Suprapubic skin (tissue), 4 donors: ENCODE measurements at regions not wholly inside any gene's neighbourhood (a gene's known extent, or its start where the extent isn't known, plus 50 kb on each side); places are given as distances from the start of the nearest gene placed in this dataset.

Experiments
- EP300 ChIP-seq: sonication (generic); formaldehyde crosslinking; IDR thresholded peaks from one replicate; pipeline ENCODE4 v1.6.1; 2017; ENCODE audit warnings: antibody characterized with exemption
- POLR2A ChIP-seq, 2 donors: fragments of 450-650 bp; IDR thresholded peaks; one replicate each; pipeline ENCODE4 v1.6.1; 2017; ENCODE audit warnings: antibody characterized with exemption in 2 of 2, mild to moderate bottlenecking in 2 of 2, moderate library complexity in 2 of 2
- POLR2AphosphoS5 ChIP-seq, 3 donors: sonication (generic); formaldehyde crosslinking; IDR thresholded peaks; one replicate each; pipeline ENCODE4 v1.6.1; 2017; ENCODE audit warnings: antibody characterized with exemption in 3 of 3
- TF ChIP-seq, protein P1 (sequence below), 2 donors: fragments of 200-600 bp in 1 of 2; fragments of 450-650 bp in 1 of 2; sonication (generic) in 1 of 2; IDR thresholded peaks; one replicate each; pipeline ENCODE4 v1.5.1; 2016 to 2019; ENCODE audit warnings: antibody characterized with exemption in 2 of 2, mild to moderate bottlenecking in 1 of 2, moderate library complexity in 1 of 2

DNA sequence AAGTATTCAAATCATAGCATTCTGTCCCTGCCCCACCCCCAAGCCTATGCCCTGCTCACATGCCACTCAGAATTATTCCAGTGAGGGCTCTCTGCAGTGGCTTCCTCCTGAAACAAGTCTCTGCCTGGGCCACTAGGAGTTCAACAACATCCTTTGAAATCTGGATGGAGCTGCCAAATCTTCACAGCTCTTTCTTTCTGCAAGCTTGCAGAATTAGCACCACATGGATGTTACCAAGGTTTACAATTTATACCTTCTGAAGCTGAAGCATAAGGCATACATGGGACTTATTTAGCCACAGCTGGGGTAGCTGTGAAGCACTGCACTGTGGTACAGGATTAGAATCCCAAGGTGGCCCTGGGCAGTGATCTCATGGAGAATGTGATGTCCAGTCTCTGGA is 577.5 kb downstream of the CD109 start:
- TF ChIP-seq, protein P1, sequence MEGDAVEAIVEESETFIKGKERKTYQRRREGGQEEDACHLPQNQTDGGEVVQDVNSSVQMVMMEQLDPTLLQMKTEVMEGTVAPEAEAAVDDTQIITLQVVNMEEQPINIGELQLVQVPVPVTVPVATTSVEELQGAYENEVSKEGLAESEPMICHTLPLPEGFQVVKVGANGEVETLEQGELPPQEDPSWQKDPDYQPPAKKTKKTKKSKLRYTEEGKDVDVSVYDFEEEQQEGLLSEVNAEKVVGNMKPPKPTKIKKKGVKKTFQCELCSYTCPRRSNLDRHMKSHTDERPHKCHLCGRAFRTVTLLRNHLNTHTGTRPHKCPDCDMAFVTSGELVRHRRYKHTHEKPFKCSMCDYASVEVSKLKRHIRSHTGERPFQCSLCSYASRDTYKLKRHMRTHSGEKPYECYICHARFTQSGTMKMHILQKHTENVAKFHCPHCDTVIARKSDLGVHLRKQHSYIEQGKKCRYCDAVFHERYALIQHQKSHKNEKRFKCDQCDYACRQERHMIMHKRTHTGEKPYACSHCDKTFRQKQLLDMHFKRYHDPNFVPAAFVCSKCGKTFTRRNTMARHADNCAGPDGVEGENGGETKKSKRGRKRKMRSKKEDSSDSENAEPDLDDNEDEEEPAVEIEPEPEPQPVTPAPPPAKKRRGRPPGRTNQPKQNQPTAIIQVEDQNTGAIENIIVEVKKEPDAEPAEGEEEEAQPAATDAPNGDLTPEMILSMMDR (IDR thresholded peaks at IDR 0.05) = no peak
- TF ChIP-seq POLR2AphosphoS5 (IDR thresholded peaks at IDR 0.05) (no peak), POLR2A (IDR thresholded peaks at IDR 0.05) (no peak), EP300 (no peak)
